ENCODE measurements at regions not wholly inside any gene's neighbourhood (a gene's known extent, or its start where the extent isn't known, plus 50 kb on each side); places are given as distances from the start of the nearest gene placed in this dataset.

- TF ChIP-seq ZNF274 (IDR thresholded peaks at IDR 0.05; ENCODE audit: low read depth, low read length) = no peak
- no peak for TF ChIP-seq YY1 (IDR thresholded peaks at IDR 0.05; ENCODE audit: insufficient read depth, insufficient read length)
- no peak for TF ChIP-seq SUZ12 (IDR thresholded peaks at IDR 0.05; ENCODE audit: extremely low read depth, insufficient read depth, insufficient read length)
Observed at GRCh38 chr1:190908246-190908645, 430.6 kb upstream of the BRINP3 start.

All from NT2/D1 (cell line).